Panc1 (cell line): ENCODE measurements at regions not wholly inside any gene's neighbourhood (a gene's known extent, or its start where the extent isn't known, plus 50 kb on each side); places are given as distances from the start of the nearest gene placed in this dataset.

Experiments used
- ATAC-seq: fragments of 200-7000 bp; cut with Tn5 transposase; 2 replicates; pipeline ENCODE4 v1.9.1; 2020; ENCODE audit warnings: mild to moderate bottlenecking, moderate library complexity
- BruUV-seq: library from RNA; stranded (reverse); fragments of 400-500 nt; replicated peaks from 2 replicates; lab custom pipeline; 2021; lab: Mats Ljungman, UMichigan
- CTCF ChIA-PET: fragments of 300-600 bp; sonication (Branson Sonifier 250); formaldehyde crosslinking; loops from one replicate; lab custom pipeline; 2022; ENCODE audit warnings: antibody characterized with exemption; lab: Charles Lee
- POLR2A ChIA-PET: fragments of 300-600 bp; sonication (Branson Sonifier 250); formaldehyde crosslinking; loops from one replicate; lab custom pipeline; 2022; ENCODE audit warnings: antibody characterized with exemption; lab: Charles Lee
- DNase-seq: peaks from one replicate; pipeline ENCODE4 v3.0.0-alpha.2; 2010; ENCODE audit warnings: low read depth, low spot score
- H3K27ac ChIP-seq: 2 replicates; pipeline ENCODE4 v1.5.1; 2011; ENCODE audit warnings: mild to moderate bottlenecking, low read length, inconsistent platforms
- H3K27me3 ChIP-seq: fragments of 200-500 bp; sonication (Bioruptor generic); 2 replicates; pipeline ENCODE4 v1.6.0; 2014; ENCODE audit warnings: low read length, inconsistent platforms; ENCODE audit not compliant: control insufficient read depth, insufficient read depth
- H3K36me3 ChIP-seq: fragments of 200-500 bp; sonication (Bioruptor generic); 2 replicates; pipeline ENCODE4 v1.5.1; 2014; ENCODE audit warnings: inconsistent platforms, mild to moderate bottlenecking, low read length, moderate library complexity; ENCODE audit not compliant: control insufficient read depth, insufficient read depth
- H3K4me1 ChIP-seq: 2 replicates; pipeline ENCODE4 v1.5.1; 2011; ENCODE audit warnings: inconsistent platforms, mild to moderate bottlenecking, low read length, moderate library complexity; ENCODE audit not compliant: control insufficient read depth, insufficient read depth
- H3K4me3 ChIP-seq, 2 experiments: 2 replicates each; pipeline ENCODE4 v1.5.1; 2011 to 2012; ENCODE audit warnings: low read depth in 2 of 2, low read length in 2 of 2, mild to moderate bottlenecking in 2 of 2, inconsistent platforms in 1 of 2, moderate library complexity in 1 of 2
- H3K9me3 ChIP-seq: fragments of 200-500 bp; sonication (Bioruptor generic); 2 replicates; pipeline ENCODE4 v1.5.1; 2014; ENCODE audit warnings: low read depth, mild to moderate bottlenecking, inconsistent platforms, low read length, moderate library complexity; ENCODE audit not compliant: control insufficient read depth, insufficient read depth
- POLR2AphosphoS5 ChIP-seq: IDR thresholded peaks from 2 replicates; pipeline ENCODE4 v1.6.1; 2012; ENCODE audit warnings: mild to moderate bottlenecking, low read depth, low read length, moderate library complexity
- REST ChIP-seq, 2 experiments: IDR thresholded peaks; 2 replicates each; pipeline ENCODE4 v1.6.1; 2011 to 2012; ENCODE audit warnings: low read depth in 2 of 2, control low read depth in 1 of 2, low read length in 1 of 2, mild to moderate bottlenecking in 1 of 2, moderate library complexity in 1 of 2; ENCODE audit not compliant: insufficient read depth in 1 of 2
- SIN3A ChIP-seq: IDR thresholded peaks from 2 replicates; pipeline ENCODE4 v1.6.1; 2012; ENCODE audit warnings: low read depth, mild to moderate bottlenecking, low read length, moderate library complexity, borderline replicate concordance; ENCODE audit not compliant: insufficient read depth
- TCF7L2 ChIP-seq: IDR thresholded peaks from 2 replicates; pipeline ENCODE4 v1.6.1; 2011; ENCODE audit warnings: mild to moderate bottlenecking, low read depth, low read length, inconsistent platforms
- in situ Hi-C: cut with HindIII; loops from 2 replicates; pipeline ENCODE4 v1.10.0; 2016; ENCODE audit warnings: low sequenced_read_pairs, low pct_unique_long_range_greater_than_20kb
- intact Hi-C: fragments of 100-400 bp; cut with micrococcal nuclease; formaldehyde crosslinking; loops from one replicate; pipeline ENCODE4 v1.10.0; 2022; ENCODE audit not compliant: unreplicated experiment
- TF ChIP-seq, protein P1 (sequence below): fragments of 450-650 bp; IDR thresholded peaks from 2 replicates; pipeline ENCODE4 v1.5.1; 2017; ENCODE audit warnings: mild to moderate bottlenecking

DNA sequence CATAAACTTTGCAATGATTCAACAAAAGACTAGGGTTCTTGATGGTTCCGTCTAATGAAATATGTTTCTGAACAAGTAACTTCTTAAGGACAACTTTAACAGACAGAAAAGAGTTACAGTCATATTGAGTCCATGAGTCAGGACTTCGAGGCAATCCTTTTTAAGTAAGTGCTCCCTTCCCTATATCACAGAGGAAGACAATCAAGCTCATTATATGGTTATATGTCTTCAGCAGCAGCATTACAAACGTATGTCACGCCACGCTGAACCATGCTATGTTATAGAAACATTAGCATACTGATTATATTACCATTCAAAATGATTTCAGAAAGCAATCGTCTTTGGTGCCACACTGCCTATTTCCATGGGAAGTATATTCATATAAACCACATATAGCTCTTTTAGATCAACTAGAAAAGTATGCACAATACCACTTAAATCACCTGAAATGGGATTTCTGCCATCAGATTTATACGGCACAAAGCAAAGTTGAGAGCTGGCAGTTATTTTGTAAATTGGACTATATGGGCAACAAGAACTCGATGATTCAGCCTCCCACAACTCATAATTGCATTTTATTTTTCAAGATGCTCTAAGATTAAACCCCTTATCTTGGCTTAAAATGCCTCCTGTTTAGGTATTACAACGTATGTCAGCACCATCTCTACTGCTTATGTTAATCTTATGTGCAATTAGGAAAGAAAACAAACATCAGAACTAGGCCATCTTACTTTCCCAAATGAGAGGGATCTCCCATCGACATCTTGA lies 111.3 kb upstream of the SAMSN1 start:
- Histone ChIP-seq H3K4me3 (no peak overlapping the region), H3K27me3 (no peaks in the 10 kb centered on the region), H3K36me3 (no peaks in the 10 kb centered on the region), H3K4me1 (no peaks in the 10 kb centered on the region), H3K27ac (no peak overlapping the region), H3K9me3 (no peaks in the 10 kb centered on the region)
- in situ Hi-C loops (no loop called here), intact Hi-C loops (no loop called here)
- TF ChIP-seq TCF7L2 (no peak), SIN3A (no peak), REST (IDR thresholded peaks at IDR 0.05; ENCODE audit: insufficient read depth in 1 of 2, low read depth in 2 of 2, low read length in 1 of 2) (no peak), POLR2AphosphoS5 (no peak)
- TF ChIP-seq, protein P1, sequence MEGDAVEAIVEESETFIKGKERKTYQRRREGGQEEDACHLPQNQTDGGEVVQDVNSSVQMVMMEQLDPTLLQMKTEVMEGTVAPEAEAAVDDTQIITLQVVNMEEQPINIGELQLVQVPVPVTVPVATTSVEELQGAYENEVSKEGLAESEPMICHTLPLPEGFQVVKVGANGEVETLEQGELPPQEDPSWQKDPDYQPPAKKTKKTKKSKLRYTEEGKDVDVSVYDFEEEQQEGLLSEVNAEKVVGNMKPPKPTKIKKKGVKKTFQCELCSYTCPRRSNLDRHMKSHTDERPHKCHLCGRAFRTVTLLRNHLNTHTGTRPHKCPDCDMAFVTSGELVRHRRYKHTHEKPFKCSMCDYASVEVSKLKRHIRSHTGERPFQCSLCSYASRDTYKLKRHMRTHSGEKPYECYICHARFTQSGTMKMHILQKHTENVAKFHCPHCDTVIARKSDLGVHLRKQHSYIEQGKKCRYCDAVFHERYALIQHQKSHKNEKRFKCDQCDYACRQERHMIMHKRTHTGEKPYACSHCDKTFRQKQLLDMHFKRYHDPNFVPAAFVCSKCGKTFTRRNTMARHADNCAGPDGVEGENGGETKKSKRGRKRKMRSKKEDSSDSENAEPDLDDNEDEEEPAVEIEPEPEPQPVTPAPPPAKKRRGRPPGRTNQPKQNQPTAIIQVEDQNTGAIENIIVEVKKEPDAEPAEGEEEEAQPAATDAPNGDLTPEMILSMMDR = no peak
- DNase-seq (no peak), ATAC-seq (no peak)
- ChIA-PET POLR2A (no interaction called here), CTCF (no interaction called here)
- BruUV-seq = no TSS peak

DNA sequence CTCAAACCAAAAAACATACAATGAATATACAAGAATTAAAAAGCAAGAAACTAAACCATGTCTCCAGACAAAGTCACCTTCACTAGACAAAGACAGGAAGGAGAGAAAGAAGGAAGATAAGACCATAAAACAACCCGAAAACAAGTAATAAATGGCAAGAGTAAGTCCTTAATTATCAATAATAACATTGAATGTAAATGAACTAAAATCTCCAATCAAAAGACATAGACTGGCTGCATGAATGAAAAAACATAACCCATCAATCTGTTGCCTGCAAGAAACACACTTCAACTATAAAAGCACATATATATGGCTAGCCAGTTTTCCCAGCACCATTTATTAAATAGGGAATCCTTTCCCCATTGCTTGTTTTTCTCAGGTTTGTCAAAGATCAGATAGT lies 100.8 kb upstream of the SAMSN1 start:
- intact Hi-C loops = no loop called here
- in situ Hi-C loops = no loop called here
- ChIA-PET POLR2A (no interaction called here), CTCF (no interaction called here)
- no peaks in the 10 kb centered on the region for H3K4me1 ChIP-seq
- TF ChIP-seq, protein P1 = no peak
- TF ChIP-seq TCF7L2 (no peak), REST (IDR thresholded peaks at IDR 0.05; ENCODE audit: insufficient read depth in 1 of 2, low read depth in 2 of 2, low read length in 1 of 2) (no peak), POLR2AphosphoS5 (no peak), SIN3A (no peak)
- ATAC-seq (no peak), DNase-seq (no peak)
- no peaks in the 10 kb centered on the region for H3K36me3 ChIP-seq
- no peak overlapping the region for H3K4me3 ChIP-seq
- H3K27me3 ChIP-seq = no peaks in the 10 kb centered on the region
- no TSS peak for BruUV-seq
- no peaks in the 10 kb centered on the region for H3K9me3 ChIP-seq
- H3K27ac ChIP-seq = no peak overlapping the region
